ENCODE measurements at regions not wholly inside any gene's neighbourhood (a gene's known extent, or its start where the extent isn't known, plus 50 kb on each side); places are given as distances from the start of the nearest gene placed in this dataset.

GRCh38 chr11:128365044-128365443 is 222.3 kb downstream of the ETS1 start:
- DNase-seq (ENCODE audit: low read depth): no peak

GRCh38 chr11:128361451-128362020 is 225.8 kb downstream of the ETS1 start:
- DNase-seq (ENCODE audit: low read depth): no peak

GRCh38 chr11:128359515-128359914 is 227.8 kb downstream of the ETS1 start:
- DNase-seq (ENCODE audit: low read depth): no peak

GRCh38 chr11:128357073-128357472 is 230.3 kb downstream of the ETS1 start:
- no peak for DNase-seq (ENCODE audit: low read depth)

- no peak for DNase-seq (ENCODE audit: low read depth)
Measured at GRCh38 chr11:128355558-128355957, 231.8 kb downstream of the ETS1 start.

- DNase-seq (ENCODE audit: low read depth): no peak
Measured at GRCh38 chr11:128354476-128354875, 232.9 kb downstream of the ETS1 start.

- DNase-seq (ENCODE audit: low read depth): no peak
Measured at GRCh38 chr11:128351168-128351567, 236.2 kb downstream of the ETS1 start.

- DNase-seq (ENCODE audit: low read depth): no peak
Measured at GRCh38 chr11:128349650-128350299, 237.6 kb downstream of the ETS1 start.

GRCh38 chr11:128346804-128347203 is 240.6 kb downstream of the ETS1 start:
- DNase-seq (ENCODE audit: low read depth): no peak

GRCh38 chr11:128345316-128345715 is 242.0 kb downstream of the ETS1 start:
- DNase-seq (ENCODE audit: low read depth): no peak

GRCh38 chr11:128343870-128344269 is 243.5 kb downstream of the ETS1 start:
- no peak for DNase-seq (ENCODE audit: low read depth)

- no peak for DNase-seq (ENCODE audit: low read depth)
Measured at GRCh38 chr11:128343135-128343514, 244.2 kb downstream of the ETS1 start.

GRCh38 chr11:128342511-128343134 is 244.7 kb downstream of the ETS1 start:
- DNase-seq (ENCODE audit: low read depth): no peak

- no peak for DNase-seq (ENCODE audit: low read depth)
Measured at GRCh38 chr11:128341280-128342248, 245.8 kb downstream of the ETS1 start.

GRCh38 chr11:128339792-128340191 is 247.6 kb downstream of the ETS1 start:
- no peak for DNase-seq (ENCODE audit: low read depth)

- DNase-seq (ENCODE audit: low read depth): no peak
Measured at GRCh38 chr11:128338811-128339210, 248.5 kb downstream of the ETS1 start.

GRCh38 chr11:128336203-128336602 is 251.2 kb downstream of the ETS1 start:
- no peak for DNase-seq (ENCODE audit: low read depth)

- DNase-seq (ENCODE audit: low read depth): no peak
Measured at GRCh38 chr11:128335729-128336128, 251.6 kb downstream of the ETS1 start.

GRCh38 chr11:128334311-128335044 is 252.9 kb downstream of the ETS1 start:
- no peak for DNase-seq (ENCODE audit: low read depth)

GRCh38 chr11:128331317-128331716 is 256.0 kb downstream of the ETS1 start:
- DNase-seq (ENCODE audit: low read depth): no peak

- no peak for DNase-seq (ENCODE audit: low read depth)
Measured at GRCh38 chr11:128330203-128330602, 257.2 kb downstream of the ETS1 start.

All from stimulated activated CD4-positive, alpha-beta T cell treated with anti-CD3 and anti-CD28 coated beads, Interleukin-2, amount 100 ng/mL, for 4 hours (primary cell).